ENCODE measurements at regions not wholly inside any gene's neighbourhood (a gene's known extent, or its start where the extent isn't known, plus 50 kb on each side); places are given as distances from the start of the nearest gene placed in this dataset.

DNA sequence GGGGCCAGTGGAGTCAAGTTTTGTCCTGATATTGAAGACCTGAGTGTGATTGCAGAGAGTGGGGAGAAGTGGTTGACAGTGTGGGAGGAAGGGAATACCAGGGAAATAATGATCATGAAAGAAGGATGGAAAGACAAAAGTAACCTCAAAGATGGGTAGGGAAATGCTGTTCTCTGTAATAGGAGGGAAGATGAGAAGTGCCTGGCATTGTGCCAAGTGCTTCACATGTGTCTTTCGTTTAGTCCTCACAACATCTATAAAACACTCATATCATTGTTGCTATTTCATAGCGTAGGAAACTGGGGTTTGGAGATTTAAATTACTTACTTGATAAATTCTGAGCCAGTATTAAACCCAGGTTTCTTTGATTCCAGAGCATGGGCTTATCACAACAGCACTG is 472.3 kb downstream of the LRRC70 start (continued):
- TF ChIP-seq, protein P1, sequence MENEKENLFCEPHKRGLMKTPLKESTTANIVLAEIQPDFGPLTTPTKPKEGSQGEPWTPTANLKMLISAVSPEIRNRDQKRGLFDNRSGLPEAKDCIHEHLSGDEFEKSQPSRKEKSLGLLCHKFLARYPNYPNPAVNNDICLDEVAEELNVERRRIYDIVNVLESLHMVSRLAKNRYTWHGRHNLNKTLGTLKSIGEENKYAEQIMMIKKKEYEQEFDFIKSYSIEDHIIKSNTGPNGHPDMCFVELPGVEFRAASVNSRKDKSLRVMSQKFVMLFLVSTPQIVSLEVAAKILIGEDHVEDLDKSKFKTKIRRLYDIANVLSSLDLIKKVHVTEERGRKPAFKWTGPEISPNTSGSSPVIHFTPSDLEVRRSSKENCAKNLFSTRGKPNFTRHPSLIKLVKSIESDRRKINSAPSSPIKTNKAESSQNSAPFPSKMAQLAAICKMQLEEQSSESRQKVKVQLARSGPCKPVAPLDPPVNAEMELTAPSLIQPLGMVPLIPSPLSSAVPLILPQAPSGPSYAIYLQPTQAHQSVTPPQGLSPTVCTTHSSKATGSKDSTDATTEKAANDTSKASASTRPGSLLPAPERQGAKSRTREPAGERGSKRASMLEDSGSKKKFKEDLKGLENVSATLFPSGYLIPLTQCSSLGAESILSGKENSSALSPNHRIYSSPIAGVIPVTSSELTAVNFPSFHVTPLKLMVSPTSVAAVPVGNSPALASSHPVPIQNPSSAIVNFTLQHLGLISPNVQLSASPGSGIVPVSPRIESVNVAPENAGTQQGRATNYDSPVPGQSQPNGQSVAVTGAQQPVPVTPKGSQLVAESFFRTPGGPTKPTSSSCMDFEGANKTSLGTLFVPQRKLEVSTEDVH (IDR thresholded peaks at IDR 0.05; ENCODE audit: low read depth, partially characterized antibody) = no peak

DNA sequence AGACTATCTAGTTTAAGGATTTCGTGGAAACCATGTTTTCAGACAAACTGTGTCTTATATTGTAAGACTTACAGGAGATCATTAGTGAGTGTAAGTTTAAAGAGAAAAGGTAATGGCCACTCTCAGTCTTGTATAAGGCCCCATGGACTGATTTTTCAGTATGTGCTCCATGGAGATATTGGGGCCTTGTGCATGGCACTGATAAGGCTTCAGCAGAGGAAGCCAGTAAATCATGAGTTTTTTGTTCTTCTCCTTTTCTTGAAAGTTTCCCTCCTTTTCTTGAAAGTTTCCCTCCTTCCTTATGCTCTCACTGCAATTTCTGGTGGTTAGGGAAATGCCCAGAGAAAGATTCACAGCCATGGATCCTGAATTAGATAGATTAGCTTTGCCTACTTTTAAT is 471.3 kb downstream of the LRRC70 start:
- in situ Hi-C loops (cut with MboI) (no loop called here), intact Hi-C loops (cut with micrococcal nuclease) (no loop called here)
- Histone ChIP-seq H3K9ac (ENCODE audit: insufficient read depth in 1 of 2, low read depth in 2 of 2, low read length in 2 of 2) (no peak overlapping the region), H3K36me3 (ENCODE audit: control insufficient read depth, insufficient read depth, low read length) (no peaks in the 10 kb centered on the region), H3K4me1 (replicated peaks in 1 of 2; ENCODE audit: control insufficient read depth in 2 of 2, insufficient read depth in 2 of 2, low read length in 2 of 2) (no peaks in the 10 kb centered on the region), H3K4me2 (ENCODE audit: insufficient read depth, low read length) (no peak overlapping the region), H3K4me3 (no peak overlapping the region), H3K9me1 (ENCODE audit: control insufficient read depth, insufficient read depth, low read length) (no peaks in the 10 kb centered on the region), H3K27me3 (ENCODE audit: control insufficient read depth in 2 of 2, insufficient read depth in 2 of 2, low read length in 2 of 2) (no peaks in the 10 kb centered on the region), H3K79me2 (ENCODE audit: control insufficient read depth, insufficient read depth, low read length) (no peaks in the 10 kb centered on the region), H3K9me3 (replicated peaks; ENCODE audit: control insufficient read depth, insufficient read depth, low read depth, low read length) (no peaks in the 10 kb centered on the region), H3K27ac (ENCODE audit: extremely low read depth, low read depth, low read length) (no peak overlapping the region), H4K20me1 (replicated peaks; ENCODE audit: control insufficient read depth, insufficient read depth, low read length) (no peaks in the 10 kb centered on the region), H2AFZ (ENCODE audit: low read depth, low read length) (no peak overlapping the region)
- WGBS (ENCODE audit: insufficient coverage, low coverage, missing lambda C conversion rate) = 0% methylated on average over 1 of the region's 1 CpG
- POLR2A ChIA-PET = no interaction called here
- TF ChIP-seq TCF3 (CRISPR knock-in tag; IDR thresholded peaks at IDR 0.05) = peak; percentile 13; the same call in 1 of the 2 replicates
- peak; percentile 91 for TF ChIP-seq ZNF239 (CRISPR knock-in tag; IDR thresholded peaks at IDR 0.05)
- TF ChIP-seq, protein P2, sequence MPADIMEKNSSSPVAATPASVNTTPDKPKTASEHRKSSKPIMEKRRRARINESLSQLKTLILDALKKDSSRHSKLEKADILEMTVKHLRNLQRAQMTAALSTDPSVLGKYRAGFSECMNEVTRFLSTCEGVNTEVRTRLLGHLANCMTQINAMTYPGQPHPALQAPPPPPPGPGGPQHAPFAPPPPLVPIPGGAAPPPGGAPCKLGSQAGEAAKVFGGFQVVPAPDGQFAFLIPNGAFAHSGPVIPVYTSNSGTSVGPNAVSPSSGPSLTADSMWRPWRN (IDR thresholded peaks at IDR 0.05; ENCODE audit: low read depth) = no peak
- ATAC-seq (no peak), FAIRE-seq (no peak), DNase-seq (ENCODE audit: extremely low read depth in 1 of 4, low spot score in 3 of 4) (peak in 1 of 4 experiments; percentile 12)
- no TSS peak for BruUV-seq (replicated peaks)
- CTCF ChIA-PET (ENCODE audit: low intra/inter-chr PET ratio) = no interaction called here

Measured in K562 (cell line).